ENCODE measurements at regions not wholly inside any gene's neighbourhood (a gene's known extent, or its start where the extent isn't known, plus 50 kb on each side); places are given as distances from the start of the nearest gene placed in this dataset.
"Not testable (repeated sequence)": the region's sequence is repeated elsewhere in the genome, so short reads cannot be mapped to it uniquely, and the experiment has no call there.

- DNase-seq (ENCODE audit: low read depth in 2 of 3, low spot score in 2 of 3) = not testable (repeated sequence)
Observed at GRCh38 chr22:49698616-49699015, 129.1 kb downstream of the BRD1 start.

GRCh38 chr22:49697047-49697446, 130.6 kb downstream of the BRD1 start:
- no peak for DNase-seq (ENCODE audit: low read depth in 2 of 3, low spot score in 2 of 3)

- no peak for DNase-seq (ENCODE audit: low read depth in 2 of 3, low spot score in 2 of 3)
Observed at GRCh38 chr22:49694462-49695260, 133.0 kb downstream of the BRD1 start.

- no peak for DNase-seq (ENCODE audit: low read depth in 2 of 3, low spot score in 2 of 3)
Observed at GRCh38 chr22:49693848-49694247, 133.8 kb downstream of the BRD1 start.

- no peak for DNase-seq (ENCODE audit: low read depth in 2 of 3, low spot score in 2 of 3)
Observed at GRCh38 chr22:49693416-49693815, 134.3 kb downstream of the BRD1 start.

- no peak for DNase-seq (ENCODE audit: low read depth in 2 of 3, low spot score in 2 of 3)
Observed at GRCh38 chr22:49692499-49693225, 135.0 kb downstream of the BRD1 start.

- no peak for DNase-seq (ENCODE audit: low read depth in 2 of 3, low spot score in 2 of 3)
Observed at GRCh38 chr22:49691256-49691655, 136.4 kb downstream of the BRD1 start.

- no peak for DNase-seq (ENCODE audit: low read depth in 2 of 3, low spot score in 2 of 3)
Observed at GRCh38 chr22:49690454-49690853, 137.2 kb downstream of the BRD1 start.

- no peak for DNase-seq (ENCODE audit: low read depth in 2 of 3, low spot score in 2 of 3)
Observed at GRCh38 chr22:49689858-49690257, 137.8 kb downstream of the BRD1 start.

GRCh38 chr22:49689255-49689770, 138.4 kb downstream of the BRD1 start:
- no peak for DNase-seq (ENCODE audit: low read depth in 2 of 3, low spot score in 2 of 3)

GRCh38 chr22:49688516-49689254, 139.0 kb downstream of the BRD1 start:
- no peak for DNase-seq (ENCODE audit: low read depth in 2 of 3, low spot score in 2 of 3)

GRCh38 chr22:49687786-49688515, 139.7 kb downstream of the BRD1 start:
- no peak for DNase-seq (ENCODE audit: low read depth in 2 of 3, low spot score in 2 of 3)

GRCh38 chr22:49687333-49687732, 140.3 kb downstream of the BRD1 start:
- DNase-seq (ENCODE audit: low read depth in 2 of 3, low spot score in 2 of 3) = no peak

- no peak for DNase-seq (ENCODE audit: low read depth in 2 of 3, low spot score in 2 of 3)
Observed at GRCh38 chr22:49686495-49687219, 141.0 kb downstream of the BRD1 start.

- no peak for DNase-seq (ENCODE audit: low read depth in 2 of 3, low spot score in 2 of 3)
Observed at GRCh38 chr22:49685686-49686085, 142.0 kb downstream of the BRD1 start.

GRCh38 chr22:49685116-49685515, 142.6 kb downstream of the BRD1 start:
- DNase-seq (ENCODE audit: low read depth in 2 of 3, low spot score in 2 of 3) = no peak

GRCh38 chr22:49683032-49683431, 144.6 kb downstream of the BRD1 start:
- no peak for DNase-seq (ENCODE audit: low read depth in 2 of 3, low spot score in 2 of 3)

- not testable (repeated sequence) for DNase-seq (ENCODE audit: low read depth in 2 of 3, low spot score in 2 of 3)
Observed at GRCh38 chr22:49680819-49681218, 146.9 kb downstream of the BRD1 start.

- no peak for DNase-seq (ENCODE audit: low read depth in 2 of 3, low spot score in 2 of 3)
Observed at GRCh38 chr22:49678842-49679170, 148.9 kb downstream of the BRD1 start.

Measured in hematopoietic multipotent progenitor cell (in vitro differentiated cells).